Prostate gland (tissue), 2 donors: ENCODE measurements at regions not wholly inside any gene's neighbourhood (a gene's known extent, or its start where the extent isn't known, plus 50 kb on each side); places are given as distances from the start of the nearest gene placed in this dataset.
"Not testable (repeated sequence)": the region's sequence is repeated elsewhere in the genome, so short reads cannot be mapped to it uniquely, and the experiment has no call there.

Experiments
- DNase-seq: peaks from one replicate; pipeline ENCODE4 v3.0.0-alpha.2; 2019; ENCODE audit warnings: low spot score
- H3K27ac ChIP-seq, 2 donors: fragments of 200-600 bp; sonication (generic); 2 replicates each; pipeline ENCODE4 v1.5.1; 2017 to 2019
- H3K27me3 ChIP-seq: fragments of 200-600 bp; sonication (generic); replicated peaks from 2 replicates; pipeline ENCODE4 v1.5.1; 2019; ENCODE audit not compliant: insufficient read depth
- H3K36me3 ChIP-seq, 2 donors: fragments of 200-600 bp; sonication (generic); 1 replicate in 1 of 2; 2 replicates in 1 of 2; pipeline versions ENCODE4 v1.5.1 to v1.8.1; 2017 to 2019
- H3K4me1 ChIP-seq: fragments of 200-600 bp; sonication (generic); replicated peaks from 2 replicates; pipeline ENCODE4 v1.5.1; 2019
- H3K4me3 ChIP-seq, 2 donors: fragments of 200-600 bp; sonication (generic); 2 replicates each; pipeline ENCODE4 v1.5.1; 2017 to 2019
- H3K9me3 ChIP-seq: fragments of 200-600 bp; sonication (generic); 2 replicates; pipeline ENCODE4 v1.5.1; 2017
- CTCF ChIP-seq, 4 experiments: fragments of 200-600 bp in 2 of 4; fragments of 450-650 bp in 2 of 4; sonication (generic) in 2 of 4; IDR thresholded peaks; 1 replicate in 3 of 4; 2 replicates in 1 of 4; pipeline ENCODE4 v1.5.1; 2016 to 2019; ENCODE audit warnings: antibody characterized with exemption in 4 of 4, mild to moderate bottlenecking in 2 of 4, moderate library complexity in 2 of 4
- POLR2A ChIP-seq: fragments of 450-650 bp; IDR thresholded peaks from one replicate; pipeline ENCODE4 v1.6.1; 2016; ENCODE audit warnings: antibody characterized with exemption, mild to moderate bottlenecking
- POLR2AphosphoS5 ChIP-seq: sonication (generic); formaldehyde crosslinking; IDR thresholded peaks from one replicate; pipeline ENCODE4 v1.6.1; 2017; ENCODE audit warnings: antibody characterized with exemption
- WGBS: methylation state at CpG from one replicate; pipeline ENCODE4 v1.1.5; 2018; 5-methylcytosine and 5-hydroxymethylcytosine counted together
- intact Hi-C: fragments of 100-400 bp; cut with DNase I; formaldehyde crosslinking; loops from one replicate; pipeline ENCODE4 v1.14.2; 2022

DNA sequence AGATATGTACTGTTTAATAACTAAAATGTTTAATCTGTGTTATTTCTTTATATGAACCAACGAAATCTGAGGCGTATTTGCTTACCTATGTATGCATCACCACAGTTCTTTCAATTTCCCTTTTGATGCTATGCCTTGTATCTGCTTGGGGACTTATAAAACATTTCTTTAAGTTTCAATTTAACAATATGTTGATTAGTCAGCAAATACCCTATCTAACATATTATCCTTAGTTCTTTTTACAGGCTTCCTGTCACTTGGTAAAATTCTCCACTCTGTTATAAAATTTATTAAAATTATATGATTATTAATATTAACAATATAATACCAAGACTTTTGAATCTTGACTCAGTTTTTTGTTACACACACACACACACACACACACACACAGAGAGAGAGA, 174.3 kb downstream of the CPS1 start:
- no peak overlapping the region for H3K4me3 ChIP-seq
- H3K4me1 ChIP-seq, result no peaks in the 10 kb centered on the region
- DNase-seq, result no peak
- WGBS, result 91% methylated on average over 2 of the region's 2 CpGs
- H3K27me3 ChIP-seq, result no peaks in the 10 kb centered on the region
- intact Hi-C loops, result no loop called here
- TF ChIP-seq POLR2A, result no peak
- no peak for TF ChIP-seq POLR2AphosphoS5
- no peak for TF ChIP-seq CTCF (IDR thresholded peaks at IDR 0.05)
- H3K36me3 ChIP-seq, result no peaks in the 10 kb centered on the region
- H3K9me3 ChIP-seq, result no peaks in the 10 kb centered on the region
- H3K27ac ChIP-seq, result no peak overlapping the region

DNA sequence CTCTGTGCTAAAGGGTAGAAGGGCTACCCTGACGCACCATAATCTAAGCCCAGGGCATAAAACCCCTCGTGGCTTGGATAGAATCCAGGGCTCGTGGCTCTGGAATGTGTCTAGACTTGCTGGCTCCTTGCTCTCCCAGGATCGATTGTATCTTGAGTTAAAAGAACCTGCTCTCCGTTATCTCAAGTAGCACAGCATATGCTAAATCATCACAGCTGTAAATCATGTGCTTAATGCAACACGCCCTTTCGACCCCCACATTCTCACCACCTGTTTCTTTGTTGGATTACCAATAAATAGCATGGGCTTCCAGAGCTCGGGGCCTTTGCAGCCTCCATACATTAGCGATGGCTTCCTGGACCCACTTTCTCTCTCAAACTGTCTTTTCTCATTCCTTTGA, 190.4 kb downstream of the CPS1 start:
- 25% methylated on average over 9 of the region's 9 CpGs for WGBS
- intact Hi-C loops, H3K4me3 ChIP-seq, H3K4me1 ChIP-seq, H3K36me3 ChIP-seq, DNase-seq, H3K27ac ChIP-seq, H3K9me3 ChIP-seq, H3K27me3 ChIP-seq: not testable (repeated sequence)

DNA sequence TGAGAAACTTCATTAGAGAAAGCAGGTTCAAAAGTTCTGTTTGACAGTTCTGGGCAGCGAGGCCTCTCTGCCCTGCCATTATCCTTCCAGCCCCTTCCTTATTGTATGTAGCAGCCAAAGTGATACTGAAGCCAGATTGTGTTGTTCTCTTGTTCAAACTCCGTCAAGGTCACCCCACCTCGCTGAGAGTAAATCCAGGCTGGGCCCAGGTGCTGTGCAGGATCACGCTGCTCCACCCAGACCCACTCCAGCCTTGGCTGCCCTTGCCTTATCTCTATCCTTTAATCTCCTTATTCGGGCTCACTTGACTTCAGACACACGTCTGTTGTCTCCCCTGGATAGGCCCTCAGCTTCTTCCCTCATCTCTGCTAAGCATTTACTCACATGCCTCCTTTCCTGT, 196.1 kb downstream of the CPS1 start:
- TF ChIP-seq POLR2A (no peak), CTCF (IDR thresholded peaks at IDR 0.05) (no peak), POLR2AphosphoS5 (no peak)
- no peaks in the 10 kb centered on the region for H3K4me1 ChIP-seq
- 59% methylated on average over 6 of the region's 6 CpGs for WGBS
- no peaks in the 10 kb centered on the region for H3K9me3 ChIP-seq
- H3K36me3 ChIP-seq, result no peaks in the 10 kb centered on the region
- no peak overlapping the region for H3K4me3 ChIP-seq
- no peaks in the 10 kb centered on the region for H3K27me3 ChIP-seq
- intact Hi-C loops, result no loop called here
- H3K27ac ChIP-seq, result no peak overlapping the region
- DNase-seq, result no peak

DNA sequence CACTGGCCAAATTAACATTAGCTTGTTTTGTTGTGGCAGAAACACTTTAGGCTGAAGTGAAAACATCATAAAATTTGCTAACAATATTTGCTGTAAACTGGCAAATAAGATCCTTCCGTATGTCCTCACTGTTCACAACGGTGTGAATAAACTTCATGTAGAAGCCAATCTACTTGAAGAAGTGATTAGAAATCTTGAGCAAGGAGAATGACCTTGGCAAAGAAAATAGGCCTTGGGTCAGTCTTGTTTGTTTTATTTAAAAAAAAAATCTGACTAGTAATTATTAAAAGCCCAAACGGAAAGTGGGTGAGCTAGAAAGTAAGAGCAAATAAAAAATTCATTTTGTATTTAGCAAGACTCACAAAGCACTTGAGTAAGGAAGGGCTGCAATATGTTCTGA, 197.0 kb downstream of the CPS1 start:
- intact Hi-C loops, result no loop called here
- H3K27ac ChIP-seq, result no peak overlapping the region

GRCh38 chr2:210756855-210757254, 200.5 kb downstream of the CPS1 start:
- no peaks in the 10 kb centered on the region for H3K4me1 ChIP-seq
- no peak overlapping the region for H3K4me3 ChIP-seq
- H3K36me3 ChIP-seq, result no peaks in the 10 kb centered on the region
- no peak for DNase-seq
- H3K27me3 ChIP-seq, result no peaks in the 10 kb centered on the region
- intact Hi-C loops, result no loop called here
- TF ChIP-seq POLR2AphosphoS5, result no peak
- TF ChIP-seq CTCF (IDR thresholded peaks at IDR 0.05), result no peak
- no peak for TF ChIP-seq POLR2A
- no peak overlapping the region for H3K27ac ChIP-seq
- H3K9me3 ChIP-seq, result no peaks in the 10 kb centered on the region

More for the DNA sequence above, 197.0 kb downstream of the CPS1 start:
- Histone ChIP-seq H3K4me1 (no peaks in the 10 kb centered on the region), H3K9me3 (no peaks in the 10 kb centered on the region), H3K4me3 (no peak overlapping the region), H3K27me3 (no peaks in the 10 kb centered on the region), H3K36me3 (no peaks in the 10 kb centered on the region)
- no peak for DNase-seq
- 59% methylated on average over 3 of the region's 3 CpGs for WGBS
- TF ChIP-seq POLR2AphosphoS5 (no peak), CTCF (IDR thresholded peaks at IDR 0.05) (no peak), POLR2A (no peak)
